CD4-positive, alpha-beta T cell (primary cell): ENCODE measurements at regions not wholly inside any gene's neighbourhood (a gene's known extent, or its start where the extent isn't known, plus 50 kb on each side); places are given as distances from the start of the nearest gene placed in this dataset.

Source experiments
- ATAC-seq: fragments of 200-7000 bp; cut with Tn5 transposase; one replicate; pipeline ENCODE4 v1.10.0; 2022; ENCODE audit warnings: mild to moderate bottlenecking; ENCODE audit not compliant: poor library complexity
- CTCF ChIA-PET: fragments of 350-600 bp; sonication (Branson Sonifier 250); formaldehyde crosslinking; loops from one replicate; lab custom pipeline; 2021; ENCODE audit warnings: antibody characterized with exemption, inconsistent platforms; lab: Charles Lee
- POLR2A ChIA-PET: fragments of 350-600 bp; sonication (Branson Sonifier 250); formaldehyde crosslinking; loops from one replicate; lab custom pipeline; 2021; ENCODE audit warnings: antibody characterized with exemption, inconsistent platforms; lab: Charles Lee
- DNase-seq, 14 experiments: peaks; one replicate each; pipeline ENCODE4 v3.0.0-alpha.2; 2013 to 2020; ENCODE audit warnings: mixed read lengths in 2 of 14
- H3K27ac ChIP-seq, 2 donors: one replicate each; pipeline versions ENCODE4 v1.5.1 to v1.7.0; 2013; ENCODE audit warnings: low read length in 2 of 2, low read depth in 1 of 2, mild to moderate bottlenecking in 1 of 2
- H3K27me3 ChIP-seq, 2 experiments: 1 replicate in 1 of 2; 2 replicates in 1 of 2; pipeline versions ENCODE4 v1.6.1 to v1.7.0; 2013; ENCODE audit warnings: low read length in 2 of 2, control low read depth in 1 of 2, mild to moderate bottlenecking in 1 of 2, moderate library complexity in 1 of 2; ENCODE audit not compliant: insufficient read depth in 2 of 2, control insufficient read depth in 1 of 2
- H3K36me3 ChIP-seq: one replicate; pipeline ENCODE4 v1.6.1; 2013; ENCODE audit warnings: low read length, control low read depth; ENCODE audit not compliant: insufficient read depth
- H3K4me1 ChIP-seq: one replicate; pipeline ENCODE4 v1.6.1; 2013; ENCODE audit warnings: low read length, control low read depth; ENCODE audit not compliant: insufficient read depth
- H3K4me3 ChIP-seq: one replicate; pipeline ENCODE4 v1.5.1; 2013; ENCODE audit warnings: mild to moderate bottlenecking, low read length, moderate library complexity
- H3K9me3 ChIP-seq, 2 experiments: 1 replicate in 1 of 2; 2 replicates in 1 of 2; pipeline versions ENCODE4 v1.6.1 to v1.7.0; 2013; ENCODE audit warnings: low read length in 2 of 2, mild to moderate bottlenecking in 2 of 2, control low read depth in 1 of 2, moderate library complexity in 1 of 2; ENCODE audit not compliant: control insufficient read depth in 1 of 2, insufficient read depth in 1 of 2
- H3K27ac Mint-ChIP-seq: one replicate; pipeline ENCODE4 v1.8.0; 2020; ENCODE audit warnings: mixed read lengths
- H3K27me3 Mint-ChIP-seq: one replicate; pipeline ENCODE4 v1.8.0; 2021; ENCODE audit warnings: mixed read lengths
- H3K36me3 Mint-ChIP-seq: one replicate; pipeline ENCODE4 v1.8.0; 2021; ENCODE audit warnings: low read depth, mixed read lengths
- H3K4me1 Mint-ChIP-seq: one replicate; pipeline ENCODE4 v1.8.0; 2021; ENCODE audit warnings: low read depth, mixed read lengths
- H3K4me3 Mint-ChIP-seq: one replicate; pipeline ENCODE4 v1.8.0; 2020; ENCODE audit warnings: mild to moderate bottlenecking, mixed read lengths
- H3K9me3 Mint-ChIP-seq: one replicate; pipeline ENCODE4 v1.8.0; 2020; ENCODE audit warnings: mixed read lengths
- CTCF ChIP-seq: fragments of 200-600 bp; IDR thresholded peaks from one replicate; pipeline ENCODE4 v1.8.0; 2022; ENCODE audit warnings: antibody characterized with exemption, mild to moderate bottlenecking
- intact Hi-C, 2 experiments: fragments of 100-400 bp; cut with DNase I in 1 of 2; cut with micrococcal nuclease in 1 of 2; formaldehyde crosslinking; loops; one replicate each; pipeline versions ENCODE4 v1.15.1 to v1.9.0; 2023 to 2025; cut with DNase I, micrococcal nuclease

GRCh38 chr12:43098071-43098470, 453.9 kb downstream of the ADAMTS20 start:
- Histone ChIP-seq H3K4me1 (no peaks in the 10 kb centered on the region), H3K27ac (no peak overlapping the region), H3K9me3 (no peaks in the 10 kb centered on the region), H3K36me3 (no peaks in the 10 kb centered on the region), H3K27me3 (no peaks in the 10 kb centered on the region), H3K4me3 (no peak overlapping the region)
- Mint-ChIP-seq H3K36me3 (no peaks in the 10 kb centered on the region), H3K4me1 (no peaks in the 10 kb centered on the region), H3K4me3 (no peak overlapping the region), H3K9me3 (no peaks in the 10 kb centered on the region), H3K27ac (no peak overlapping the region), H3K27me3 (no peaks in the 10 kb centered on the region)
- ChIA-PET POLR2A (no interaction called here), CTCF (interaction anchor here (0.7 kb wide), 1 partner anchor 43 kb away, joined by 3 read pairs; no protein-coding TSS in a partner anchor)
- ATAC-seq, result no peak
- no peak for TF ChIP-seq CTCF
- DNase-seq, result no peak
- intact Hi-C loops, result no loop called here

- H3K36me3 ChIP-seq, result no peaks in the 10 kb centered on the region
- DNase-seq, result no peak
- Mint-ChIP-seq H3K36me3 (no peaks in the 10 kb centered on the region), H3K27ac (no peak overlapping the region), H3K4me1 (no peaks in the 10 kb centered on the region), H3K27me3 (no peaks in the 10 kb centered on the region), H3K9me3 (no peaks in the 10 kb centered on the region), H3K4me3 (no peak overlapping the region)
- intact Hi-C loops, result no loop called here
- ATAC-seq, result no peak
- ChIA-PET CTCF (interaction anchor here (0.7 kb wide), 1 partner anchor 43 kb away, joined by 3 read pairs; no protein-coding TSS in a partner anchor), POLR2A (no interaction called here)
- no peaks in the 10 kb centered on the region for H3K9me3 ChIP-seq
- TF ChIP-seq CTCF, result no peak
- no peak overlapping the region for H3K27ac ChIP-seq
- H3K4me1 ChIP-seq, result no peaks in the 10 kb centered on the region
- H3K4me3 ChIP-seq, result no peak overlapping the region
- H3K27me3 ChIP-seq, result no peaks in the 10 kb centered on the region
Observed at GRCh38 chr12:43097471-43097870, 454.5 kb downstream of the ADAMTS20 start.

- no peaks in the 10 kb centered on the region for H3K9me3 Mint-ChIP-seq
- ATAC-seq (no peak), DNase-seq (no peak)
- H3K36me3 ChIP-seq, result no peaks in the 10 kb centered on the region
- no peaks in the 10 kb centered on the region for H3K4me1 ChIP-seq
- intact Hi-C loops, result no loop called here
- no peak for TF ChIP-seq CTCF
- ChIA-PET CTCF (no interaction called here), POLR2A (no interaction called here)
- no peaks in the 10 kb centered on the region for H3K27me3 Mint-ChIP-seq
- H3K27ac ChIP-seq, result no peak overlapping the region
- H3K4me1 Mint-ChIP-seq, result no peaks in the 10 kb centered on the region
- no peak overlapping the region for H3K4me3 ChIP-seq
- H3K9me3 ChIP-seq, result no peaks in the 10 kb centered on the region
- H3K27ac Mint-ChIP-seq, result no peak overlapping the region
- no peak overlapping the region for H3K4me3 Mint-ChIP-seq
- no peaks in the 10 kb centered on the region for H3K36me3 Mint-ChIP-seq
- no peaks in the 10 kb centered on the region for H3K27me3 ChIP-seq
Observed at GRCh38 chr12:43095669-43096280, 456.2 kb downstream of the ADAMTS20 start.
